CD4-positive, alpha-beta T cell (primary cell): ENCODE measurements at regions not wholly inside any gene's neighbourhood (a gene's known extent, or its start where the extent isn't known, plus 50 kb on each side); places are given as distances from the start of the nearest gene placed in this dataset.

Experiments used
- ATAC-seq: fragments of 200-7000 bp; cut with Tn5 transposase; one replicate; pipeline ENCODE4 v1.10.0; 2022; ENCODE audit warnings: mild to moderate bottlenecking; ENCODE audit not compliant: poor library complexity
- CTCF ChIA-PET: fragments of 350-600 bp; sonication (Branson Sonifier 250); formaldehyde crosslinking; loops from one replicate; lab custom pipeline; 2021; ENCODE audit warnings: antibody characterized with exemption, inconsistent platforms; lab: Charles Lee
- POLR2A ChIA-PET: fragments of 350-600 bp; sonication (Branson Sonifier 250); formaldehyde crosslinking; loops from one replicate; lab custom pipeline; 2021; ENCODE audit warnings: antibody characterized with exemption, inconsistent platforms; lab: Charles Lee
- DNase-seq, 14 experiments: peaks; one replicate each; pipeline ENCODE4 v3.0.0-alpha.2; 2013 to 2020; ENCODE audit warnings: mixed read lengths in 2 of 14
- H3K27ac ChIP-seq, 2 donors: one replicate each; pipeline versions ENCODE4 v1.5.1 to v1.7.0; 2013; ENCODE audit warnings: low read length in 2 of 2, low read depth in 1 of 2, mild to moderate bottlenecking in 1 of 2
- H3K27me3 ChIP-seq, 2 experiments: 1 replicate in 1 of 2; 2 replicates in 1 of 2; pipeline versions ENCODE4 v1.6.1 to v1.7.0; 2013; ENCODE audit warnings: low read length in 2 of 2, control low read depth in 1 of 2, mild to moderate bottlenecking in 1 of 2, moderate library complexity in 1 of 2; ENCODE audit not compliant: insufficient read depth in 2 of 2, control insufficient read depth in 1 of 2
- H3K36me3 ChIP-seq: one replicate; pipeline ENCODE4 v1.6.1; 2013; ENCODE audit warnings: low read length, control low read depth; ENCODE audit not compliant: insufficient read depth
- H3K4me1 ChIP-seq: one replicate; pipeline ENCODE4 v1.6.1; 2013; ENCODE audit warnings: low read length, control low read depth; ENCODE audit not compliant: insufficient read depth
- H3K4me3 ChIP-seq: one replicate; pipeline ENCODE4 v1.5.1; 2013; ENCODE audit warnings: mild to moderate bottlenecking, low read length, moderate library complexity
- H3K9me3 ChIP-seq, 2 experiments: 1 replicate in 1 of 2; 2 replicates in 1 of 2; pipeline versions ENCODE4 v1.6.1 to v1.7.0; 2013; ENCODE audit warnings: low read length in 2 of 2, mild to moderate bottlenecking in 2 of 2, control low read depth in 1 of 2, moderate library complexity in 1 of 2; ENCODE audit not compliant: control insufficient read depth in 1 of 2, insufficient read depth in 1 of 2
- H3K27ac Mint-ChIP-seq: one replicate; pipeline ENCODE4 v1.8.0; 2020; ENCODE audit warnings: mixed read lengths
- H3K27me3 Mint-ChIP-seq: one replicate; pipeline ENCODE4 v1.8.0; 2021; ENCODE audit warnings: mixed read lengths
- H3K36me3 Mint-ChIP-seq: one replicate; pipeline ENCODE4 v1.8.0; 2021; ENCODE audit warnings: low read depth, mixed read lengths
- H3K4me1 Mint-ChIP-seq: one replicate; pipeline ENCODE4 v1.8.0; 2021; ENCODE audit warnings: low read depth, mixed read lengths
- H3K4me3 Mint-ChIP-seq: one replicate; pipeline ENCODE4 v1.8.0; 2020; ENCODE audit warnings: mild to moderate bottlenecking, mixed read lengths
- H3K9me3 Mint-ChIP-seq: one replicate; pipeline ENCODE4 v1.8.0; 2020; ENCODE audit warnings: mixed read lengths
- CTCF ChIP-seq: fragments of 200-600 bp; IDR thresholded peaks from one replicate; pipeline ENCODE4 v1.8.0; 2022; ENCODE audit warnings: antibody characterized with exemption, mild to moderate bottlenecking
- intact Hi-C, 2 experiments: fragments of 100-400 bp; cut with DNase I in 1 of 2; cut with micrococcal nuclease in 1 of 2; formaldehyde crosslinking; loops; one replicate each; pipeline versions ENCODE4 v1.15.1 to v1.9.0; 2023 to 2025; cut with DNase I, micrococcal nuclease

GRCh38 chr9:86408121-86408520 lies 53.9 kb upstream of the TUT7 start:
- H3K4me1 ChIP-seq: no peaks in the 10 kb centered on the region
- no peak overlapping the region for H3K4me3 ChIP-seq
- Mint-ChIP-seq H3K27ac (no peak overlapping the region), H3K36me3 (no peaks in the 10 kb centered on the region), H3K4me3 (no peak overlapping the region), H3K27me3 (peaks cover 27% of the 10 kb centered on the region), H3K4me1 (no peaks in the 10 kb centered on the region), H3K9me3 (no peaks in the 10 kb centered on the region)
- POLR2A ChIA-PET: no interaction called here
- DNase-seq (no peak), ATAC-seq (no peak)
- no peak overlapping the region for H3K27ac ChIP-seq
- intact Hi-C loops: no loop called here
- no peaks in the 10 kb centered on the region for H3K36me3 ChIP-seq
- H3K9me3 ChIP-seq: no peaks in the 10 kb centered on the region
- TF ChIP-seq CTCF: no peak
- CTCF ChIA-PET: no interaction called here
- H3K27me3 ChIP-seq: peaks cover 0 to 3% of the 10 kb centered on the region in 2 experiments

DNA sequence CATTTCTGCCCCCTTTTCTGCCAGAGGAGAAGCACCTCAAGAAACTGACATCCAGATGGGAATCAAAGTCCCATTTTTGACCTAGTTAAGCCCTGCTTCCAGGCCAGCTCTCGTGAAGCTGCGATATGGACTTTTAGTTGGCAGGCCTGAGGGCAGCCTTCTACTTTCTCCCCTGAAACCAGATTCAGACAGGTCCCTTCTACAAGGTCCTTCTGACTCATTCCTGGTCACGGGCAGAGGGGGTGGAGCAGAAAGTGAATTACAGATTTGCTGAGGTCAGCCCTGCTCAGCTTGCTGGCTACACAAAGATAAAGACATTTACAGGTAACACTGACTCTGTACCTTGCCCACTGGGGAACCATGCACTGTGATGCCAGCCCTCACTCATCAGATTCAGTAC lies 52.8 kb upstream of the TUT7 start:
- no peak for DNase-seq
- CTCF ChIA-PET: no interaction called here
- Histone ChIP-seq H3K27ac (no peak overlapping the region), H3K36me3 (no peaks in the 10 kb centered on the region), H3K4me1 (no peaks in the 10 kb centered on the region), H3K27me3 (peaks cover 0 to 3% of the 10 kb centered on the region in 2 experiments), H3K4me3 (no peak overlapping the region), H3K9me3 (no peaks in the 10 kb centered on the region)
- no peak overlapping the region for H3K4me3 Mint-ChIP-seq
- no peak for TF ChIP-seq CTCF
- H3K9me3 Mint-ChIP-seq: no peaks in the 10 kb centered on the region
- no peaks in the 10 kb centered on the region for H3K4me1 Mint-ChIP-seq
- POLR2A ChIA-PET: no interaction called here
- H3K36me3 Mint-ChIP-seq: no peaks in the 10 kb centered on the region
- intact Hi-C loops: no loop called here
- no peak for ATAC-seq
- H3K27me3 Mint-ChIP-seq: peaks cover 21% of the 10 kb centered on the region
- no peak overlapping the region for H3K27ac Mint-ChIP-seq

DNA sequence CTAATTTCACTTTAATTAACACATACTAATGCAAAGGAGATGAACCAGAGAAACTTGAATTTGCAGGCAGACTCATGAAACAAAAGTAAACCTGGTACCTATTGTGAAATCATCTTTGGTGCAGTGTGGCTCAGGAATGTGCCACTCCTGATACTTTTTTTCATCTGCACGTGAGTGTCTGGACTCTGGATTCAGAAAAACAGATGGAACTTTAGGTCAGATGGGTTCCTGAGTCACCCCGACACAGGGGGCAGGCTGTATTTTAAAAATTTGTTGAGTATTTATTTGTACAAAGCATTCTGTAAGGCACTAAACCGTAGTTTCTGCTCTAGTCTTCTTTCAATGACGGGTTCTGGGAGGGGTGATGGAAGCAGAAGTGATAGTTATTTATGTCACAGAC lies 52.2 kb upstream of the TUT7 start:
- H3K27me3 ChIP-seq: peaks cover 0 to 3% of the 10 kb centered on the region in 2 experiments
- no peaks in the 10 kb centered on the region for H3K4me1 Mint-ChIP-seq
- H3K9me3 Mint-ChIP-seq: no peaks in the 10 kb centered on the region
- peaks cover 17% of the 10 kb centered on the region for H3K27me3 Mint-ChIP-seq
- ATAC-seq (no peak), DNase-seq (no peak)
- intact Hi-C loops: no loop called here
- H3K4me1 ChIP-seq: no peaks in the 10 kb centered on the region
- no peaks in the 10 kb centered on the region for H3K9me3 ChIP-seq
- H3K27ac ChIP-seq: no peak overlapping the region
- H3K4me3 Mint-ChIP-seq: no peak overlapping the region
- CTCF ChIA-PET: no interaction called here
- no peak overlapping the region for H3K27ac Mint-ChIP-seq
- no peak overlapping the region for H3K4me3 ChIP-seq
- H3K36me3 Mint-ChIP-seq: no peaks in the 10 kb centered on the region
- TF ChIP-seq CTCF: no peak
- POLR2A ChIA-PET: no interaction called here
- H3K36me3 ChIP-seq: no peaks in the 10 kb centered on the region
